Hepatocyte (in vitro differentiated cells): ENCODE measurements at regions not wholly inside any gene's neighbourhood (a gene's known extent, or its start where the extent isn't known, plus 50 kb on each side); places are given as distances from the start of the nearest gene placed in this dataset.

Experiments
- CTCF ChIP-seq: fragments of 200-600 bp; sonication (generic); IDR thresholded peaks from 2 replicates; pipeline ENCODE4 v1.5.1; 2016; ENCODE audit warnings: antibody characterized with exemption, mild to moderate bottlenecking; ENCODE audit not compliant: poor library complexity
- EZH2 ChIP-seq: fragments of 200-600 bp; sonication (generic); IDR thresholded peaks from 2 replicates; pipeline ENCODE4 v1.6.1; 2016; ENCODE audit warnings: antibody characterized with exemption, mild to moderate bottlenecking, borderline replicate concordance
- EZH2phosphoT487 ChIP-seq: fragments of 200-600 bp; sonication (generic); IDR thresholded peaks from one replicate; pipeline ENCODE4 v1.6.1; 2018; ENCODE audit warnings: antibody characterized with exemption, mild to moderate bottlenecking, low read depth, moderate library complexity; ENCODE audit not compliant: unreplicated experiment, severe bottlenecking

- TF ChIP-seq CTCF (no peak), EZH2phosphoT487 (no peak), EZH2 (no peak)
These were observed 90.7 kb upstream of the PCDH18 start for GRCh38 chr4:137623013-137623412.
